ENCODE measurements at regions not wholly inside any gene's neighbourhood (a gene's known extent, or its start where the extent isn't known, plus 50 kb on each side); places are given as distances from the start of the nearest gene placed in this dataset.

DNA sequence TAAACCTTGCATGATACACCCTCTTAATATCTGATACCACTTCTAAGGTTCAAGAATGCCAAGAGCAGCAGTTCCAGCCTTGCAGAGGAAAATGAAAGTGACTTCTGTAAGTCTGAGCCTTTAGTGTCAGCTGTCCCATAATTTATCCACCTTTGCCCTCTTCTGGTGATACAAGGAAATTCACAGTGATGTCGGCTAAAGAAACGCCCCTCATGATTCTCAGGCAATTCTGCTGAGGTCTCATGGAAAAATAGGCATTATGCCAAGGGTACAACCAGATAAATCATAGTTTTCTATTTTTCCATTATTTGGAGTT, 172.2 kb upstream of the CXCL13 start:
- TF ChIP-seq, protein P1, sequence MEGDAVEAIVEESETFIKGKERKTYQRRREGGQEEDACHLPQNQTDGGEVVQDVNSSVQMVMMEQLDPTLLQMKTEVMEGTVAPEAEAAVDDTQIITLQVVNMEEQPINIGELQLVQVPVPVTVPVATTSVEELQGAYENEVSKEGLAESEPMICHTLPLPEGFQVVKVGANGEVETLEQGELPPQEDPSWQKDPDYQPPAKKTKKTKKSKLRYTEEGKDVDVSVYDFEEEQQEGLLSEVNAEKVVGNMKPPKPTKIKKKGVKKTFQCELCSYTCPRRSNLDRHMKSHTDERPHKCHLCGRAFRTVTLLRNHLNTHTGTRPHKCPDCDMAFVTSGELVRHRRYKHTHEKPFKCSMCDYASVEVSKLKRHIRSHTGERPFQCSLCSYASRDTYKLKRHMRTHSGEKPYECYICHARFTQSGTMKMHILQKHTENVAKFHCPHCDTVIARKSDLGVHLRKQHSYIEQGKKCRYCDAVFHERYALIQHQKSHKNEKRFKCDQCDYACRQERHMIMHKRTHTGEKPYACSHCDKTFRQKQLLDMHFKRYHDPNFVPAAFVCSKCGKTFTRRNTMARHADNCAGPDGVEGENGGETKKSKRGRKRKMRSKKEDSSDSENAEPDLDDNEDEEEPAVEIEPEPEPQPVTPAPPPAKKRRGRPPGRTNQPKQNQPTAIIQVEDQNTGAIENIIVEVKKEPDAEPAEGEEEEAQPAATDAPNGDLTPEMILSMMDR (tag by site-specific recombination; IDR thresholded peaks at IDR 0.05): no peak
- no peak for TF ChIP-seq ZBTB7A (tag by site-specific recombination; IDR thresholded peaks at IDR 0.05; ENCODE audit: low read depth)
- TF ChIP-seq, protein P2, sequence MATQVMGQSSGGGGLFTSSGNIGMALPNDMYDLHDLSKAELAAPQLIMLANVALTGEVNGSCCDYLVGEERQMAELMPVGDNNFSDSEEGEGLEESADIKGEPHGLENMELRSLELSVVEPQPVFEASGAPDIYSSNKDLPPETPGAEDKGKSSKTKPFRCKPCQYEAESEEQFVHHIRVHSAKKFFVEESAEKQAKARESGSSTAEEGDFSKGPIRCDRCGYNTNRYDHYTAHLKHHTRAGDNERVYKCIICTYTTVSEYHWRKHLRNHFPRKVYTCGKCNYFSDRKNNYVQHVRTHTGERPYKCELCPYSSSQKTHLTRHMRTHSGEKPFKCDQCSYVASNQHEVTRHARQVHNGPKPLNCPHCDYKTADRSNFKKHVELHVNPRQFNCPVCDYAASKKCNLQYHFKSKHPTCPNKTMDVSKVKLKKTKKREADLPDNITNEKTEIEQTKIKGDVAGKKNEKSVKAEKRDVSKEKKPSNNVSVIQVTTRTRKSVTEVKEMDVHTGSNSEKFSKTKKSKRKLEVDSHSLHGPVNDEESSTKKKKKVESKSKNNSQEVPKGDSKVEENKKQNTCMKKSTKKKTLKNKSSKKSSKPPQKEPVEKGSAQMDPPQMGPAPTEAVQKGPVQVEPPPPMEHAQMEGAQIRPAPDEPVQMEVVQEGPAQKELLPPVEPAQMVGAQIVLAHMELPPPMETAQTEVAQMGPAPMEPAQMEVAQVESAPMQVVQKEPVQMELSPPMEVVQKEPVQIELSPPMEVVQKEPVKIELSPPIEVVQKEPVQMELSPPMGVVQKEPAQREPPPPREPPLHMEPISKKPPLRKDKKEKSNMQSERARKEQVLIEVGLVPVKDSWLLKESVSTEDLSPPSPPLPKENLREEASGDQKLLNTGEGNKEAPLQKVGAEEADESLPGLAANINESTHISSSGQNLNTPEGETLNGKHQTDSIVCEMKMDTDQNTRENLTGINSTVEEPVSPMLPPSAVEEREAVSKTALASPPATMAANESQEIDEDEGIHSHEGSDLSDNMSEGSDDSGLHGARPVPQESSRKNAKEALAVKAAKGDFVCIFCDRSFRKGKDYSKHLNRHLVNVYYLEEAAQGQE (tag by site-specific recombination; IDR thresholded peaks at IDR 0.05): no peak
- TF ChIP-seq, protein P3, sequence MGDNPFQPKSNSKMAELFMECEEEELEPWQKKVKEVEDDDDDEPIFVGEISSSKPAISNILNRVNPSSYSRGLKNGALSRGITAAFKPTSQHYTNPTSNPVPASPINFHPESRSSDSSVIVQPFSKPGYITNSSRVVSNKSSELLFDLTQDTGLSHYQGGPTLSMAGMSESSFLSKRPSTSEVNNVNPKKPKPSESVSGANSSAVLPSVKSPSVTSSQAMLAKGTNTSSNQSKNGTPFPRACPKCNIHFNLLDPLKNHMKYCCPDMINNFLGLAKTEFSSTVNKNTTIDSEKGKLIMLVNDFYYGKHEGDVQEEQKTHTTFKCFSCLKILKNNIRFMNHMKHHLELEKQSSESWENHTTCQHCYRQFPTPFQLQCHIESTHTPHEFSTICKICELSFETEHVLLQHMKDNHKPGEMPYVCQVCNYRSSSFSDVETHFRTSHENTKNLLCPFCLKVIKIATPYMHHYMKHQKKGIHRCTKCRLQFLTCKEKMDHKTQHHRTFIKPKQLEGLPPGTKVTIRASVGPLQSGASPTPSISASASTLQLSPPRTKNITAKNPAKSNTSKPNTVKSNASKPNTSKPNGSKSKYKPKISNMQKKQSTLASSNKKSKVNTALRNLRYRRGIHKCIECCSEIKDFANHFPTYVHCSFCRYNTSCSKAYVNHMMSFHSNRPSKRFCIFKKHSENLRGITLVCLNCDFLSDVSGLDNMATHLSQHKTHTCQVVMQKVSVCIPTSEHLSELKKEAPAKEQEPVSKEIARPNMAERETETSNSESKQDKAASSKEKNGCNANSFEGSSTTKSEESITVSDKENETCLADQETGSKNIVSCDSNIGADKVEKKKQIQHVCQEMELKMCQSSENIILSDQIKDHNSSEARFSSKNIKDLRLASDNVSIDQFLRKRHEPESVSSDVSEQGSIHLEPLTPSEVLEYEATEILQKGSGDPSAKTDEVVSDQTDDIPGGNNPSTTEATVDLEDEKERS (tag by site-specific recombination; IDR thresholded peaks at IDR 0.05): no peak
- TF ChIP-seq ZNF133 (tag by site-specific recombination; IDR thresholded peaks at IDR 0.05): no peak
- TF ChIP-seq, protein P4, sequence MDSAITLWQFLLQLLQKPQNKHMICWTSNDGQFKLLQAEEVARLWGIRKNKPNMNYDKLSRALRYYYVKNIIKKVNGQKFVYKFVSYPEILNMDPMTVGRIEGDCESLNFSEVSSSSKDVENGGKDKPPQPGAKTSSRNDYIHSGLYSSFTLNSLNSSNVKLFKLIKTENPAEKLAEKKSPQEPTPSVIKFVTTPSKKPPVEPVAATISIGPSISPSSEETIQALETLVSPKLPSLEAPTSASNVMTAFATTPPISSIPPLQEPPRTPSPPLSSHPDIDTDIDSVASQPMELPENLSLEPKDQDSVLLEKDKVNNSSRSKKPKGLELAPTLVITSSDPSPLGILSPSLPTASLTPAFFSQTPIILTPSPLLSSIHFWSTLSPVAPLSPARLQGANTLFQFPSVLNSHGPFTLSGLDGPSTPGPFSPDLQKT (IDR thresholded peaks at IDR 0.05; ENCODE audit: borderline replicate concordance, low read depth, low read length): no peak
- no peak for TF ChIP-seq KLF16 (tag by site-specific recombination; IDR thresholded peaks at IDR 0.05)
- no peak for TF ChIP-seq ZNF350 (tag by site-specific recombination; IDR thresholded peaks at IDR 0.05)
- TF ChIP-seq ZNF558 (tag by site-specific recombination; IDR thresholded peaks at IDR 0.05): no peak
- TF ChIP-seq, protein P5, sequence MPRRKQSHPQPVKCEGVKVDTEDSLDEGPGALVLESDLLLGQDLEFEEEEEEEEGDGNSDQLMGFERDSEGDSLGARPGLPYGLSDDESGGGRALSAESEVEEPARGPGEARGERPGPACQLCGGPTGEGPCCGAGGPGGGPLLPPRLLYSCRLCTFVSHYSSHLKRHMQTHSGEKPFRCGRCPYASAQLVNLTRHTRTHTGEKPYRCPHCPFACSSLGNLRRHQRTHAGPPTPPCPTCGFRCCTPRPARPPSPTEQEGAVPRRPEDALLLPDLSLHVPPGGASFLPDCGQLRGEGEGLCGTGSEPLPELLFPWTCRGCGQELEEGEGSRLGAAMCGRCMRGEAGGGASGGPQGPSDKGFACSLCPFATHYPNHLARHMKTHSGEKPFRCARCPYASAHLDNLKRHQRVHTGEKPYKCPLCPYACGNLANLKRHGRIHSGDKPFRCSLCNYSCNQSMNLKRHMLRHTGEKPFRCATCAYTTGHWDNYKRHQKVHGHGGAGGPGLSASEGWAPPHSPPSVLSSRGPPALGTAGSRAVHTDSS (tag by site-specific recombination; IDR thresholded peaks at IDR 0.05): no peak
- no peak for TF ChIP-seq ZNF624 (tag by site-specific recombination; IDR thresholded peaks at IDR 0.05)
- no peak for TF ChIP-seq ZNF707 (tag by site-specific recombination; IDR thresholded peaks at IDR 0.05)
